SK-N-MC (cell line): ENCODE measurements at regions not wholly inside any gene's neighbourhood (a gene's known extent, or its start where the extent isn't known, plus 50 kb on each side); places are given as distances from the start of the nearest gene placed in this dataset.
"Not testable (repeated sequence)": the region's sequence is repeated elsewhere in the genome, so short reads cannot be mapped to it uniquely, and the experiment has no call there.

ENCODE experiments used
- DNase-seq: peaks from one replicate; pipeline ENCODE4 v3.0.0-alpha.2; 2011; ENCODE audit warnings: low read depth, low spot score
- H3K27ac ChIP-seq: fragments of 200-600 bp; sonication (generic); 2 replicates; pipeline ENCODE4 v1.5.1; 2016; ENCODE audit warnings: mixed run types
- H3K36me3 ChIP-seq: fragments of 200-600 bp; sonication (generic); 2 replicates; pipeline ENCODE4 v1.6.1; 2017; ENCODE audit warnings: antibody characterized with exemption, low read length, mixed read lengths; ENCODE audit not compliant: insufficient read depth
- H3K4me3 ChIP-seq: fragments of 200-600 bp; sonication (generic); 2 replicates; pipeline ENCODE4 v1.5.1; 2016
- H3K9ac ChIP-seq: fragments of 200-600 bp; sonication (generic); 2 replicates; pipeline ENCODE4 v1.8.0; 2017; ENCODE audit warnings: mixed run types, mixed read lengths; ENCODE audit not compliant: insufficient read length
- H3K9me3 ChIP-seq: fragments of 200-600 bp; sonication (generic); 2 replicates; pipeline ENCODE4 v1.6.1; 2017; ENCODE audit warnings: low read depth, mild to moderate bottlenecking, antibody characterized with exemption, low read length, moderate library complexity, mixed read lengths
- EZH2 ChIP-seq: fragments of 200-600 bp; sonication (generic); IDR thresholded peaks from one replicate; pipeline ENCODE4 v1.6.1; 2017; ENCODE audit warnings: antibody characterized with exemption
- FOXP2 ChIP-seq: optimal IDR thresholded peaks from 2 replicates; pipeline ENCODE3; 2011; ENCODE audit warnings: mild to moderate bottlenecking, moderate library complexity; ENCODE audit not compliant: insufficient read depth; ENCODE audit errors: extremely low read length, control extremely low read depth
- POLR2AphosphoS5 ChIP-seq: IDR thresholded peaks from 2 replicates; pipeline ENCODE4 v1.6.1; 2012; ENCODE audit warnings: mild to moderate bottlenecking, low read depth, low read length, borderline replicate concordance

- Histone ChIP-seq H3K4me3 (no peak overlapping the region), H3K36me3 (no peaks in the 10 kb centered on the region), H3K9me3 (no peaks in the 10 kb centered on the region), H3K9ac (no peak overlapping the region), H3K27ac (no peak overlapping the region)
- TF ChIP-seq FOXP2 (no peak), POLR2AphosphoS5 (no peak), EZH2 (no peak)
- no peak for DNase-seq
Measured at GRCh38 chr12:75685617-75686225, 174.3 kb upstream of the KRR1 start.

GRCh38 chr12:75684678-75685616, 173.5 kb upstream of the KRR1 start:
- Histone ChIP-seq H3K36me3 (no peaks in the 10 kb centered on the region), H3K4me3 (no peak overlapping the region), H3K27ac (no peak overlapping the region), H3K9me3 (no peaks in the 10 kb centered on the region), H3K9ac (no peak overlapping the region)
- DNase-seq = no peak
- TF ChIP-seq FOXP2 (no peak), POLR2AphosphoS5 (no peak), EZH2 (no peak)

GRCh38 chr12:75683995-75684586, 172.7 kb upstream of the KRR1 start:
- H3K27ac ChIP-seq, DNase-seq, H3K9me3 ChIP-seq, H3K9ac ChIP-seq, H3K4me3 ChIP-seq, H3K36me3 ChIP-seq: not testable (repeated sequence)

GRCh38 chr12:75683220-75683619, 171.8 kb upstream of the KRR1 start:
- no peak overlapping the region for H3K27ac ChIP-seq
- no peak for DNase-seq
- no peaks in the 10 kb centered on the region for H3K36me3 ChIP-seq
- H3K9ac ChIP-seq = no peak overlapping the region
- no peak for TF ChIP-seq EZH2
- no peak for TF ChIP-seq POLR2AphosphoS5
- TF ChIP-seq FOXP2 = no peak
- H3K4me3 ChIP-seq = no peak overlapping the region
- H3K9me3 ChIP-seq = no peaks in the 10 kb centered on the region

GRCh38 chr12:75677522-75677921, 166.1 kb upstream of the KRR1 start:
- no peak overlapping the region for H3K4me3 ChIP-seq
- H3K9me3 ChIP-seq = no peaks in the 10 kb centered on the region
- no peak for DNase-seq
- H3K9ac ChIP-seq = no peak overlapping the region
- H3K36me3 ChIP-seq = no peaks in the 10 kb centered on the region
- TF ChIP-seq EZH2 (no peak), POLR2AphosphoS5 (no peak), FOXP2 (no peak)
- H3K27ac ChIP-seq = no peak overlapping the region

- no peak overlapping the region for H3K27ac ChIP-seq
- no peak for DNase-seq
- no peak overlapping the region for H3K9ac ChIP-seq
- H3K9me3 ChIP-seq = no peaks in the 10 kb centered on the region
- no peak overlapping the region for H3K4me3 ChIP-seq
- TF ChIP-seq POLR2AphosphoS5 (no peak), EZH2 (no peak), FOXP2 (no peak)
- no peaks in the 10 kb centered on the region for H3K36me3 ChIP-seq
Measured at GRCh38 chr12:75674393-75674792, 163.0 kb upstream of the KRR1 start.

GRCh38 chr12:75672200-75672599, 160.8 kb upstream of the KRR1 start:
- H3K27ac ChIP-seq = no peak overlapping the region

GRCh38 chr12:75670216-75670615, 158.8 kb upstream of the KRR1 start:
- H3K9ac ChIP-seq = no peak overlapping the region
- H3K4me3 ChIP-seq = no peak overlapping the region
- TF ChIP-seq EZH2 = no peak
- no peak for TF ChIP-seq POLR2AphosphoS5
- no peak for TF ChIP-seq FOXP2
- H3K27ac ChIP-seq = no peak overlapping the region
- no peaks in the 10 kb centered on the region for H3K9me3 ChIP-seq
- no peaks in the 10 kb centered on the region for H3K36me3 ChIP-seq
- DNase-seq = no peak

More at GRCh38 chr12:75672200-75672599, 160.8 kb upstream of the KRR1 start:
- no peaks in the 10 kb centered on the region for H3K9me3 ChIP-seq
- TF ChIP-seq EZH2 (no peak), FOXP2 (no peak), POLR2AphosphoS5 (no peak)
- H3K9ac ChIP-seq = no peak overlapping the region
- no peak overlapping the region for H3K4me3 ChIP-seq
- no peaks in the 10 kb centered on the region for H3K36me3 ChIP-seq
- DNase-seq = no peak

- Histone ChIP-seq H3K36me3 (no peaks in the 10 kb centered on the region), H3K9me3 (no peaks in the 10 kb centered on the region), H3K9ac (no peak overlapping the region), H3K4me3 (no peak overlapping the region), H3K27ac (no peak overlapping the region)
- no peak for DNase-seq
- TF ChIP-seq POLR2AphosphoS5 (no peak), EZH2 (no peak), FOXP2 (no peak)
Measured at GRCh38 chr12:75666939-75667334, 155.5 kb upstream of the KRR1 start.
